WERI-Rb-1 (cell line): ENCODE measurements at regions not wholly inside any gene's neighbourhood (a gene's known extent, or its start where the extent isn't known, plus 50 kb on each side); places are given as distances from the start of the nearest gene placed in this dataset.

Source experiments
- DNase-seq: peaks from one replicate; pipeline ENCODE4 v3.0.0-alpha.2; 2020
- H3K27ac ChIP-seq: fragments of 250-450 bp; sonication (Bioruptor Pico); 2 replicates; pipeline ENCODE4 v1.5.1; 2020; ENCODE audit warnings: mild to moderate bottlenecking, moderate library complexity
- H3K27me3 ChIP-seq: fragments of 250-450 bp; sonication (Bioruptor Pico); 2 replicates; pipeline ENCODE4 v1.5.1; 2021; ENCODE audit warnings: mild to moderate bottlenecking, low read depth, moderate library complexity; ENCODE audit not compliant: insufficient read depth, severe bottlenecking
- H3K36me3 ChIP-seq: fragments of 250-450 bp; sonication (Bioruptor Pico); 2 replicates; pipeline ENCODE4 v1.5.1; 2020; ENCODE audit warnings: mild to moderate bottlenecking, moderate library complexity
- H3K4me3 ChIP-seq: 2 replicates; pipeline ENCODE4 v1.5.1; 2011; ENCODE audit warnings: low read depth, mild to moderate bottlenecking, control low read depth, low read length
- H3K9me3 ChIP-seq: fragments of 250-450 bp; sonication (Bioruptor Pico); 2 replicates; pipeline ENCODE4 v1.5.1; 2021; ENCODE audit warnings: mild to moderate bottlenecking, moderate library complexity; ENCODE audit not compliant: severe bottlenecking
- TF ChIP-seq, protein P1 (sequence below): IDR thresholded peaks from 2 replicates; pipeline ENCODE4 v1.5.1; 2011; ENCODE audit warnings: low read depth, mild to moderate bottlenecking, control low read depth, inconsistent platforms, low read length

- TF ChIP-seq, protein P1, sequence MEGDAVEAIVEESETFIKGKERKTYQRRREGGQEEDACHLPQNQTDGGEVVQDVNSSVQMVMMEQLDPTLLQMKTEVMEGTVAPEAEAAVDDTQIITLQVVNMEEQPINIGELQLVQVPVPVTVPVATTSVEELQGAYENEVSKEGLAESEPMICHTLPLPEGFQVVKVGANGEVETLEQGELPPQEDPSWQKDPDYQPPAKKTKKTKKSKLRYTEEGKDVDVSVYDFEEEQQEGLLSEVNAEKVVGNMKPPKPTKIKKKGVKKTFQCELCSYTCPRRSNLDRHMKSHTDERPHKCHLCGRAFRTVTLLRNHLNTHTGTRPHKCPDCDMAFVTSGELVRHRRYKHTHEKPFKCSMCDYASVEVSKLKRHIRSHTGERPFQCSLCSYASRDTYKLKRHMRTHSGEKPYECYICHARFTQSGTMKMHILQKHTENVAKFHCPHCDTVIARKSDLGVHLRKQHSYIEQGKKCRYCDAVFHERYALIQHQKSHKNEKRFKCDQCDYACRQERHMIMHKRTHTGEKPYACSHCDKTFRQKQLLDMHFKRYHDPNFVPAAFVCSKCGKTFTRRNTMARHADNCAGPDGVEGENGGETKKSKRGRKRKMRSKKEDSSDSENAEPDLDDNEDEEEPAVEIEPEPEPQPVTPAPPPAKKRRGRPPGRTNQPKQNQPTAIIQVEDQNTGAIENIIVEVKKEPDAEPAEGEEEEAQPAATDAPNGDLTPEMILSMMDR: no peak
- no peaks in the 10 kb centered on the region for H3K36me3 ChIP-seq
- DNase-seq: no peak
- H3K9me3 ChIP-seq: peaks cover 2% of the 10 kb centered on the region
- H3K4me3 ChIP-seq: no peak overlapping the region
- no peaks in the 10 kb centered on the region for H3K27me3 ChIP-seq
- no peak overlapping the region for H3K27ac ChIP-seq
These were observed 82.8 kb upstream of the PDE4D start for GRCh38 chr5:59976342-59976741.

- Histone ChIP-seq H3K27ac (no peak overlapping the region), H3K9me3 (peaks cover 2% of the 10 kb centered on the region), H3K4me3 (no peak overlapping the region), H3K27me3 (no peaks in the 10 kb centered on the region), H3K36me3 (no peaks in the 10 kb centered on the region)
- TF ChIP-seq, protein P1: no peak
- DNase-seq: no peak
These were observed 78.5 kb upstream of the PDE4D start for GRCh38 chr5:59972043-59972442.

DNA sequence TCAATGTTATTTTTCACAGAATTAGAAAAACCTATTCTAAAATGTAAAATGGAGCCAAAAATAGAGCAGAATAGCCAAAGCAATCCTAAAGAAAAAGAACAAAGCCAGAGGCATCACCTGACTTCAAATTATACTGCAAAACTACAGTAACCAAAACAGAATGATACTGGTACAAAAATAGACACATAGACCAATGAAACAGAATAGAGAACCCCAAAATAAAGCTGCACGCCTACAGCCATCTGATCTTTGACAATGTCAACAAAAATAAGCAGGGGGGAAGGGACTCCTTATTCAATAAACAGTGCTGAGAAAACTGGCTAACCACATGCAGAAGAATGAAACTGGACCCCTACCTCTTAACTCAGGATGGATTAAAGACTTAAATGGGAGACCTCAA, 65.8 kb upstream of the PDE4D start:
- no peaks in the 10 kb centered on the region for H3K9me3 ChIP-seq
- no peak overlapping the region for H3K4me3 ChIP-seq
- H3K36me3 ChIP-seq: no peaks in the 10 kb centered on the region
- TF ChIP-seq, protein P1: no peak
- H3K27ac ChIP-seq: no peak overlapping the region
- DNase-seq: no peak
- H3K27me3 ChIP-seq: no peaks in the 10 kb centered on the region

GRCh38 chr5:59956130-59956783, 62.7 kb upstream of the PDE4D start:
- no peak for DNase-seq
- Histone ChIP-seq H3K4me3 (no peak overlapping the region), H3K27ac (no peak overlapping the region), H3K9me3 (no peaks in the 10 kb centered on the region), H3K36me3 (no peaks in the 10 kb centered on the region), H3K27me3 (no peaks in the 10 kb centered on the region)
- TF ChIP-seq, protein P1: no peak

DNA sequence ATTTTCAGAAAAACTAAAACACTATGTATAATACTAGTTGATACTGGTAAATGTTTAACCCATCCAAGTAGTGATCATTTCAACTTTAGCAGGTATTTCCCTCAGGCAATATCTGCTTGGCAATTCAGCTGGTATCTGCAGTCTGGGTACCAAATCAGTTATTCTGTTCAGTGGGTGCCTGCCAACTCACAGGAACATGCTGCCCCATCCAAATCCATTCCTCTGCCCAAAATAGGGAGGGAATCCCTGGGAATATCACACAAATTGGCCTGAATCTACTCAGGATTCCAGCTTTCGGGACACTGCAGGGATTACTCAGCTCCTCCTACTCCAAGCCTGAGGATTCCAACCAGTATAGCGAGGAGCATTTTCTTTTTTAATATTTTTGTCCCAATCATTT, 61.7 kb upstream of the PDE4D start:
- TF ChIP-seq, protein P1: no peak
- no peaks in the 10 kb centered on the region for H3K9me3 ChIP-seq
- no peaks in the 10 kb centered on the region for H3K36me3 ChIP-seq
- DNase-seq: no peak
- H3K27me3 ChIP-seq: no peaks in the 10 kb centered on the region
- H3K27ac ChIP-seq: no peak overlapping the region
- H3K4me3 ChIP-seq: no peak overlapping the region

DNA sequence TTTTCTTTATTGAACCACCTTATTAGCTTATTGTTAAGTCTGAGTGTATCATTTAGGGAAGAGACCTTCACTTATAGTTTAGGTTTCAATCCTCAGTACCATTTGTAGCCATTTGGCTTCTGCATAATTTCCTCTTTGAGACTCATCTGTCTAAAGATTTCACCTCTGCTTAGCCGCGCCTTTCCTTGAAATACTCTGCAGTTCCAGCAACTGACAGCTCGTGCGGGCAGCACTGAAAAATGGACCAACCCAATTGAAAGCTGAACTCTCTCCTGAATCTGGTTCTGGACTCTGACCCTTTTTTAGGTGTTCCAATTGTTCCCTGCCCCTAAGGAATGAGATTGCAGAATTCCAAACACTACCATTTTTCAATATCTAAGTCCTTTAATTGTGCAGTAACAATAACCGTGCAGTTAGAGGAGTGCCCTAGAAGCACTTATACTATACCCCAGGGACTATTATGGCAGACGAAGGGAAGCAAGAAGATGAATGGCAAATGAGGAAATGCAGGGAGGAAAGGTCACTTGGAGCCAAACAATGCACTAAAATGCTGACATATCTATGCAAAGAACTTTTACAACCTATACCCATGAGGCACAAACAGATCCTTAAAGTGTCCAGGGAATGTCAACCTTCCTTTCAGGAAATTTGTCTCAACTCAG, 50.1 kb upstream of the PDE4D start:
- DNase-seq: no peak
- H3K4me3 ChIP-seq: no peak overlapping the region
- no peak overlapping the region for H3K27ac ChIP-seq
- H3K36me3 ChIP-seq: no peaks in the 10 kb centered on the region
- TF ChIP-seq, protein P1: no peak
- H3K9me3 ChIP-seq: no peaks in the 10 kb centered on the region
- H3K27me3 ChIP-seq: no peaks in the 10 kb centered on the region
